Psoas muscle (tissue), 7 donors: ENCODE measurements at regions not wholly inside any gene's neighbourhood (a gene's known extent, or its start where the extent isn't known, plus 50 kb on each side); places are given as distances from the start of the nearest gene placed in this dataset.

ENCODE experiments used
- ATAC-seq, 4 donors: fragments of 200-7000 bp; cut with Tn5 transposase; one replicate each; pipeline ENCODE4 v1.9.1; 2020; ENCODE audit warnings: moderate library complexity in 3 of 4, mild to moderate bottlenecking in 2 of 4
- DNase-seq, 2 donors: peaks; one replicate each; pipeline ENCODE4 v3.0.0-alpha.2; 2020
- H3K27ac ChIP-seq: fragments of 200-600 bp; one replicate; pipeline ENCODE4 v1.8.0; 2022
- H3K27me3 ChIP-seq, 3 donors: fragments of 200-600 bp in 1 of 3; one replicate each; pipeline versions ENCODE4 v1.6.1 to v1.8.0; 2013 to 2022; ENCODE audit warnings: low read length in 2 of 3, mild to moderate bottlenecking in 2 of 3, moderate library complexity in 1 of 3; ENCODE audit not compliant: insufficient read depth in 3 of 3
- H3K36me3 ChIP-seq, 2 donors: fragments of 200-600 bp in 1 of 2; one replicate each; pipeline versions ENCODE4 v1.6.1 to v1.8.0; 2013 to 2022; ENCODE audit warnings: low read depth in 1 of 2, mild to moderate bottlenecking in 1 of 2, moderate library complexity in 1 of 2; ENCODE audit not compliant: insufficient read depth in 1 of 2
- H3K4me1 ChIP-seq: fragments of 200-600 bp; one replicate; pipeline ENCODE4 v1.8.0; 2022
- H3K4me3 ChIP-seq: fragments of 200-600 bp; one replicate; pipeline ENCODE4 v1.8.0; 2022; ENCODE audit warnings: mild to moderate bottlenecking
- H3K9me3 ChIP-seq: fragments of 200-600 bp; one replicate; pipeline ENCODE4 v1.8.0; 2022
- WGBS, 3 donors: extraction: QIAGEN DNeasy Blood & Tissue Kit; methylation state at CpG; one replicate each; pipeline versions ENCODE4 v1.1.6 to v1.1.7; 2013; 5-methylcytosine and 5-hydroxymethylcytosine counted together
- intact Hi-C, 2 donors: fragments of 100-400 bp; cut with DNase I; formaldehyde crosslinking; loops; one replicate each; pipeline versions ENCODE4 v1.11.0 to v1.14.2; 2022
- TF ChIP-seq, protein P1 (sequence below): fragments of 200-600 bp; IDR thresholded peaks from one replicate; pipeline ENCODE4 v1.8.0; 2022; ENCODE audit warnings: antibody characterized with exemption
- donor health status: healthy with polysubstance abuse.
- donor health status: DM: no; HTN: no; CAD: no; lungs with moderate emphysema.
- donor health status: Bipolar disorder and iron deficiency.
- donor health status: healthy.
- donor health status: DM: yes; HTN: yes; CAD: no.
- donor health status: DM: no; HTN: no; CAD: no.
- donor health status: DM: yes; HTN: yes; CAD: no.

DNA sequence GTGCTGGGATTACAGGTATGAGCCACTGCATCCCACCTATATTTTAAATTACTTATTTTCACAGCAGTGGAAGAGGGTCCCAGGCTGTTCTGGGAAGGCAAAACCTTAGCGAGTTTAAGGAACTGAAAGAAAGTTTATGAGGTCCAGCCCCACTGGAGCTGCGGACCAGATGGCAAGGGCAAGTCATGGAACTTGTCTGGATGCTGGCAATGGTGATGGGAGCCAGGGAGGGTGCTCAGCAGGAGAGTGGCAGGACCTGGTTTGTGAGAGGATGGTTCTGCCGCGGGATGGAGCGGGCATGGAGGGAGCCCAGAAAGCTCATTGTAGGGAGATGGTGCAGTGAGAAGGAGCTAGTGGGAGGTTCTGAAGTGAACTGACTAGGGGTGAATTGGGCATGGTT is 50.6 kb upstream of the SLC45A1 start:
- no peaks in the 10 kb centered on the region for H3K36me3 ChIP-seq
- intact Hi-C loops = no loop called here
- no peak overlapping the region for H3K4me3 ChIP-seq
- TF ChIP-seq, protein P1, sequence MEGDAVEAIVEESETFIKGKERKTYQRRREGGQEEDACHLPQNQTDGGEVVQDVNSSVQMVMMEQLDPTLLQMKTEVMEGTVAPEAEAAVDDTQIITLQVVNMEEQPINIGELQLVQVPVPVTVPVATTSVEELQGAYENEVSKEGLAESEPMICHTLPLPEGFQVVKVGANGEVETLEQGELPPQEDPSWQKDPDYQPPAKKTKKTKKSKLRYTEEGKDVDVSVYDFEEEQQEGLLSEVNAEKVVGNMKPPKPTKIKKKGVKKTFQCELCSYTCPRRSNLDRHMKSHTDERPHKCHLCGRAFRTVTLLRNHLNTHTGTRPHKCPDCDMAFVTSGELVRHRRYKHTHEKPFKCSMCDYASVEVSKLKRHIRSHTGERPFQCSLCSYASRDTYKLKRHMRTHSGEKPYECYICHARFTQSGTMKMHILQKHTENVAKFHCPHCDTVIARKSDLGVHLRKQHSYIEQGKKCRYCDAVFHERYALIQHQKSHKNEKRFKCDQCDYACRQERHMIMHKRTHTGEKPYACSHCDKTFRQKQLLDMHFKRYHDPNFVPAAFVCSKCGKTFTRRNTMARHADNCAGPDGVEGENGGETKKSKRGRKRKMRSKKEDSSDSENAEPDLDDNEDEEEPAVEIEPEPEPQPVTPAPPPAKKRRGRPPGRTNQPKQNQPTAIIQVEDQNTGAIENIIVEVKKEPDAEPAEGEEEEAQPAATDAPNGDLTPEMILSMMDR = no peak
- 56 to 63% (median 60%) methylated on average over 5 of the region's 5 CpGs for WGBS, 3 donors
- no peaks in the 10 kb centered on the region for H3K27me3 ChIP-seq
- H3K9me3 ChIP-seq = no peaks in the 10 kb centered on the region
- DNase-seq (no peak), ATAC-seq (no peak)
- no peak overlapping the region for H3K27ac ChIP-seq
- no peaks in the 10 kb centered on the region for H3K4me1 ChIP-seq

- H3K27ac ChIP-seq = no peak overlapping the region
- no peak for ATAC-seq
Observed at GRCh38 chr1:8266436-8267165, 51.3 kb upstream of the SLC45A1 start.

GRCh38 chr1:8263791-8264190 is 54.1 kb upstream of the SLC45A1 start:
- H3K4me3 ChIP-seq = no peak overlapping the region
- H3K27me3 ChIP-seq = no peaks in the 10 kb centered on the region
- no peak for DNase-seq
- TF ChIP-seq, protein P1 = no peak
- H3K4me1 ChIP-seq = peaks cover 5% of the 10 kb centered on the region
- H3K27ac ChIP-seq = no peak overlapping the region
- WGBS, 3 donors = 86 to 89% (median 86%) methylated on average over 4 of the region's 4 CpGs
- intact Hi-C loops = no loop called here
- H3K9me3 ChIP-seq = no peaks in the 10 kb centered on the region
- H3K36me3 ChIP-seq = no peaks in the 10 kb centered on the region
- no peak for ATAC-seq

More at GRCh38 chr1:8266436-8267165, 51.3 kb upstream of the SLC45A1 start:
- Histone ChIP-seq H3K27me3 (no peaks in the 10 kb centered on the region), H3K4me1 (no peaks in the 10 kb centered on the region), H3K36me3 (no peaks in the 10 kb centered on the region), H3K9me3 (no peaks in the 10 kb centered on the region), H3K4me3 (no peak overlapping the region)
- 52 to 63% (median 58%) methylated on average over 8 of the region's 8 CpGs for WGBS, 3 donors
- DNase-seq = no peak
- TF ChIP-seq, protein P1 = no peak
- intact Hi-C loops = no loop called here

- H3K27me3 ChIP-seq = no peaks in the 10 kb centered on the region
- H3K36me3 ChIP-seq = no peaks in the 10 kb centered on the region
- WGBS, 3 donors = 78 to 80% (median 80%) methylated on average over 1 of the region's 1 CpG
- H3K9me3 ChIP-seq = no peaks in the 10 kb centered on the region
- ATAC-seq (no peak), DNase-seq (no peak)
- H3K4me3 ChIP-seq = no peak overlapping the region
- intact Hi-C loops = no loop called here
- TF ChIP-seq, protein P1 = no peak
- peaks cover 6% of the 10 kb centered on the region for H3K4me1 ChIP-seq
- no peak overlapping the region for H3K27ac ChIP-seq
Observed at GRCh38 chr1:8261398-8261762, 56.5 kb upstream of the SLC45A1 start.
